ENCODE measurements at regions not wholly inside any gene's neighbourhood (a gene's known extent, or its start where the extent isn't known, plus 50 kb on each side); places are given as distances from the start of the nearest gene placed in this dataset.

DNA sequence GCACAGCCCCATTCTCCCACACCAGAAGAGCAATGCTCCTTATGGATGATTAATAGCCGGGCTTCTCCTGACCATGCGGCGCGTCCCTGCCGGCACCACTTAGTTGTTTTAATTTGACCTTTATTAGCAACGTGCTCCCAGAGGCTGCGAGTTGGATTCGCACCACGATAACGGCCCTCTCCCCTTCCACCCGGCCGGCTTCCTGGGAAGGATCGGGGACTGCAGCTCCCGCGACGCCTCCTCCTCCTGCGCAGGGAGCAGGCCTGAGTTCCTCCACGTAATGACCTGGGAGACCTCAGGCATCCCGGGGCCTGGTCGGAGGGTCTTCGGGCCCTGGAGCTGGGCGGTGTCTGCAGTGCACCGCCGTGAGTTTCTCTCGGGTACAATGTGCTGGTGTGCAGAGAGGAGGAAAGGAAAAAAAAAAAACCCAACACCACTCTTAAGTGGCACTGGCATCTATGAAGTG lies 243.3 kb upstream of the TOPAZ1 start:
- no peak for TF ChIP-seq GATA2 (IDR thresholded peaks at IDR 0.05; ENCODE audit: low read depth, low read length)
- no peak for TF ChIP-seq GATA3 (IDR thresholded peaks at IDR 0.05; ENCODE audit: low read depth, low read length)

Data from SH-SY5Y (cell line).